Endothelial cell of umbilical vein (primary cell): ENCODE measurements at regions not wholly inside any gene's neighbourhood (a gene's known extent, or its start where the extent isn't known, plus 50 kb on each side); places are given as distances from the start of the nearest gene placed in this dataset.

Source experiments
- BruUV-seq: library from RNA; stranded (reverse); fragments of 400-500 nt; replicated peaks from 2 replicates; lab custom pipeline; 2021; lab: Mats Ljungman, UMichigan
- CTCF ChIA-PET: fragments of 300-600, 350-600 bp; sonication (Branson Sonifier 250); formaldehyde crosslinking; loops from one replicate; lab custom pipeline; 2021; ENCODE audit warnings: antibody characterized with exemption, inconsistent platforms; lab: Charles Lee
- POLR2A ChIA-PET: fragments of 300-600, 350-600 bp; sonication (Branson Sonifier 250); formaldehyde crosslinking; loops from one replicate; lab custom pipeline; 2021; ENCODE audit warnings: antibody characterized with exemption, inconsistent platforms; lab: Charles Lee
- DNase-seq: peaks from one replicate; pipeline ENCODE4 v3.0.0-alpha.2; 2011; ENCODE audit warnings: low read depth, low spot score
- FAIRE-seq: peaks from 2 replicates; lab custom pipeline; 2011; peaks lifted over from hg19 to GRCh38; lab: Jason Lieb, UNC
- H2AFZ ChIP-seq: 2 replicates; pipeline ENCODE4 v1.6.0; 2012; ENCODE audit warnings: low read depth, low read length, control low read depth, inconsistent platforms
- H3K27ac ChIP-seq: 2 replicates; pipeline ENCODE4 v1.5.1; 2011; ENCODE audit warnings: low read depth, mild to moderate bottlenecking, control low read depth, low read length, moderate library complexity; ENCODE audit not compliant: insufficient read depth
- H3K27me3 ChIP-seq, 2 experiments: 2 replicates each; pipeline versions ENCODE4 v1.6.0 to v1.6.1; 2011; ENCODE audit warnings: low read length in 2 of 2, mixed read lengths in 1 of 2; ENCODE audit not compliant: control insufficient read depth in 2 of 2, insufficient read depth in 2 of 2
- H3K36me3 ChIP-seq, 2 experiments: 2 replicates in 1 of 2; 3 replicates in 1 of 2; pipeline ENCODE4 v1.5.1; 2011; ENCODE audit warnings: low read length in 2 of 2, mild to moderate bottlenecking in 1 of 2, moderate library complexity in 1 of 2; ENCODE audit not compliant: control insufficient read depth in 2 of 2, insufficient read depth in 2 of 2; ENCODE audit errors: extremely low read depth in 1 of 2
- H3K4me1 ChIP-seq: 3 replicates; pipeline ENCODE4 v1.5.1; 2011; ENCODE audit warnings: mild to moderate bottlenecking, low read length; ENCODE audit not compliant: control insufficient read depth, insufficient read depth; ENCODE audit errors: extremely low read depth
- H3K4me2 ChIP-seq: 2 replicates; pipeline ENCODE4 v1.6.1; 2011; ENCODE audit warnings: low read length, control low read depth, mixed read lengths; ENCODE audit not compliant: insufficient read depth
- H3K4me3 ChIP-seq, 3 experiments: fragments of 200-600 bp in 1 of 3; sonication (generic), shearing (Covaris generic) in 1 of 3; replicated peaks in 1 of 3; 2 replicates each; pipeline ENCODE4 v1.5.1; 2011 to 2016; ENCODE audit warnings: control low read depth in 3 of 3, low read length in 3 of 3, mild to moderate bottlenecking in 2 of 3, inconsistent platforms in 1 of 3, low read depth in 1 of 3, moderate library complexity in 1 of 3; ENCODE audit not compliant: insufficient read depth in 1 of 3
- H3K79me2 ChIP-seq: 2 replicates; pipeline ENCODE4 v1.6.0; 2012; ENCODE audit warnings: low read length, inconsistent platforms; ENCODE audit not compliant: control insufficient read depth, insufficient read depth
- H3K9ac ChIP-seq: replicated peaks from 2 replicates; pipeline ENCODE3; 2011; ENCODE audit warnings: low read length, control low read depth; ENCODE audit not compliant: insufficient read depth; ENCODE audit errors: extremely low read depth
- H3K9me1 ChIP-seq: replicated peaks from 3 replicates; pipeline ENCODE4 v1.6.0; 2011; ENCODE audit warnings: mild to moderate bottlenecking, low read length; ENCODE audit not compliant: control insufficient read depth, insufficient read depth; ENCODE audit errors: extremely low read depth
- H3K9me3 ChIP-seq: replicated peaks from 2 replicates; pipeline ENCODE4 v1.5.1; 2012; ENCODE audit warnings: low read length, inconsistent platforms; ENCODE audit not compliant: control insufficient read depth, insufficient read depth
- H4K20me1 ChIP-seq: replicated peaks from 2 replicates; pipeline ENCODE3; 2011; ENCODE audit warnings: mild to moderate bottlenecking, low read length; ENCODE audit not compliant: control insufficient read depth, insufficient read depth; ENCODE audit errors: extremely low read depth
- CTCF ChIP-seq, 2 donors: IDR thresholded peaks; 1 replicate in 1 of 2; 2 replicates in 1 of 2; pipeline ENCODE4 v1.5.1; 2011; ENCODE audit warnings: low read length in 2 of 2, mild to moderate bottlenecking in 2 of 2, moderate library complexity in 2 of 2, control low read depth in 1 of 2, inconsistent platforms in 1 of 2, low read depth in 1 of 2; ENCODE audit not compliant: insufficient read depth in 1 of 2; ENCODE audit errors: extremely low read depth in 1 of 2
- EZH2 ChIP-seq: IDR thresholded peaks from 2 replicates; pipeline ENCODE4 v1.6.1; 2012; ENCODE audit warnings: borderline replicate concordance, low read depth, mild to moderate bottlenecking, moderate library complexity, low read length, inconsistent platforms; ENCODE audit not compliant: severe bottlenecking
- FOS ChIP-seq: IDR thresholded peaks from 2 replicates; pipeline ENCODE4 v1.6.1; 2011; ENCODE audit warnings: mild to moderate bottlenecking, low read length, moderate library complexity, borderline replicate concordance; ENCODE audit not compliant: insufficient read depth
- GATA2 ChIP-seq: IDR thresholded peaks from 2 replicates; pipeline ENCODE4 v1.7.0; 2011; ENCODE audit warnings: low read depth, mild to moderate bottlenecking, moderate library complexity, mixed read lengths, low read length; ENCODE audit not compliant: insufficient read length, insufficient read depth
- JUN ChIP-seq: IDR thresholded peaks from 2 replicates; pipeline ENCODE4 v1.6.1; 2011; ENCODE audit warnings: borderline replicate concordance, low read depth; ENCODE audit not compliant: insufficient read length, insufficient read depth
- MAX ChIP-seq: IDR thresholded peaks from 2 replicates; pipeline ENCODE4 v1.6.1; 2011; ENCODE audit not compliant: insufficient read depth, insufficient read length
- MYC ChIP-seq: IDR thresholded peaks from one replicate; pipeline ENCODE4 v1.6.1; 2011; ENCODE audit warnings: mild to moderate bottlenecking, low read depth, low read length
- POLR2A ChIP-seq: IDR thresholded peaks from 2 replicates; pipeline ENCODE4 v1.6.1; 2012; ENCODE audit warnings: low read depth, mild to moderate bottlenecking, control low read depth, low read length
- POLR2AphosphoS5 ChIP-seq: IDR thresholded peaks from 2 replicates; pipeline ENCODE4 v1.6.1; 2012; ENCODE audit warnings: low read depth, mild to moderate bottlenecking, control low read depth, low read length, moderate library complexity; ENCODE audit not compliant: insufficient read depth
- dilution Hi-C: fragments of 300-500 bp; cut with MboI; formaldehyde crosslinking; loops from one replicate; pipeline ENCODE4 v1.15.0; 2019; ENCODE audit warnings: low sequenced_read_pairs; ENCODE audit not compliant: extremely low pct_ligation_motif_present
- intact Hi-C: fragments of 100-400 bp; cut with micrococcal nuclease; formaldehyde crosslinking; loops from one replicate; pipeline ENCODE4 v1.10.0; 2022

- no peak overlapping the region for H3K4me2 ChIP-seq
- no peak overlapping the region for H2AFZ ChIP-seq
- intact Hi-C loops = no loop called here
- CTCF ChIA-PET = no interaction called here
- no peak for TF ChIP-seq JUN
- no peak for TF ChIP-seq MAX
- TF ChIP-seq FOS = no peak
- no peak for TF ChIP-seq POLR2AphosphoS5
- no peak for TF ChIP-seq POLR2A
- TF ChIP-seq GATA2 = no peak
- no peak for TF ChIP-seq EZH2
- no peak for TF ChIP-seq CTCF (IDR thresholded peaks at IDR 0.05; ENCODE audit: extremely low read depth in 1 of 2, insufficient read depth in 1 of 2, low read depth in 1 of 2, low read length in 2 of 2)
- TF ChIP-seq MYC = no peak
- no peak overlapping the region for H3K4me3 ChIP-seq
- no peaks in the 10 kb centered on the region for H3K79me2 ChIP-seq
- dilution Hi-C loops = no loop called here
- no peaks in the 10 kb centered on the region for H3K36me3 ChIP-seq
- no peaks in the 10 kb centered on the region for H3K9me1 ChIP-seq
- DNase-seq (no peak), FAIRE-seq (no peak)
- no peaks in the 10 kb centered on the region for H3K27me3 ChIP-seq
- peaks cover 4% of the 10 kb centered on the region for H3K9me3 ChIP-seq
- no TSS peak for BruUV-seq
- POLR2A ChIA-PET = no interaction called here
- no peaks in the 10 kb centered on the region for H3K4me1 ChIP-seq
- no peak overlapping the region for H3K9ac ChIP-seq
- H3K27ac ChIP-seq = no peak overlapping the region
- H4K20me1 ChIP-seq = no peaks in the 10 kb centered on the region
These were observed 1182.3 kb downstream of the CNTNAP5 start for GRCh38 chr2:125207431-125207830.
